Muscle of leg (tissue), 3 donors: ENCODE measurements at regions not wholly inside any gene's neighbourhood (a gene's known extent, or its start where the extent isn't known, plus 50 kb on each side); places are given as distances from the start of the nearest gene placed in this dataset.

Experiments used
- DNase-seq: peaks from one replicate; pipeline ENCODE4 v3.0.0; 2013
- H3K27ac ChIP-seq: one replicate; pipeline ENCODE4 v1.5.1; 2013; ENCODE audit warnings: mild to moderate bottlenecking, low read length, control low read depth
- H3K27me3 ChIP-seq: one replicate; pipeline ENCODE4 v1.6.1; 2013; ENCODE audit warnings: low read length; ENCODE audit not compliant: control insufficient read depth, insufficient read depth
- H3K36me3 ChIP-seq: one replicate; pipeline ENCODE4 v1.6.1; 2013; ENCODE audit warnings: low read length; ENCODE audit not compliant: control insufficient read depth, insufficient read depth
- H3K4me1 ChIP-seq: one replicate; pipeline ENCODE4 v1.6.1; 2013; ENCODE audit warnings: low read length; ENCODE audit not compliant: control insufficient read depth, insufficient read depth
- H3K4me3 ChIP-seq: one replicate; pipeline ENCODE4 v1.5.1; 2013; ENCODE audit warnings: low read length, control low read depth
- H3K9me3 ChIP-seq: replicated peaks from 2 replicates; pipeline ENCODE4 v1.6.1; 2013; ENCODE audit warnings: low read depth, low read length; ENCODE audit not compliant: control insufficient read depth
- WGBS: methylation state at CpG from one replicate; pipeline ENCODE4 v1.1.5; 2013; ENCODE audit warnings: missing lambda C conversion rate; ENCODE audit not compliant: insufficient coverage; 5-methylcytosine and 5-hydroxymethylcytosine counted together

DNA sequence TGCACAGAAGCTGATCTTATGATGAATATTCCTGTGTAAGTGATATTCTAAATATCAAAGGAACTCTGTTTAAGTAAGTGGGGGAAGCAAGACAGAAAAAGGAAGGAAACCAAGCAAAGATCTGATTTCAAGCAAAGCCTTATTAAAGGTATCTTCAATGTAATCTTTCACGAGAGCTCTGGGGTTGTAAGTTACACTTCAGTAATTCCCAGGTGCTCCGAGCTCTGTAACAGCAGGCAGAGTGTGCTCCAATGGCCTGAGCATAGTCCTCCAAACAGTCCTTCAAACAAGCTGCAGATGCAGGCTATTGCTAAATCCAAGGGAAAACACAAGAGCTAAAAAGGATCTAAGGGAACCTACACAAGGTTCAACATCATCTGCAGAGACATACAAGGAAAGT, 949.7 kb upstream of the TMPRSS15 start:
- DNase-seq: no peak
- Histone ChIP-seq H3K9me3 (no peaks in the 10 kb centered on the region), H3K36me3 (no peaks in the 10 kb centered on the region), H3K4me1 (no peaks in the 10 kb centered on the region), H3K27me3 (no peaks in the 10 kb centered on the region), H3K4me3 (no peak overlapping the region), H3K27ac (no peak overlapping the region)
- 39% methylated on average over 2 of the region's 2 CpGs for WGBS

- Histone ChIP-seq H3K4me1 (no peaks in the 10 kb centered on the region), H3K27me3 (no peaks in the 10 kb centered on the region), H3K36me3 (no peaks in the 10 kb centered on the region), H3K9me3 (no peaks in the 10 kb centered on the region), H3K4me3 (no peak overlapping the region), H3K27ac (no peak overlapping the region)
- WGBS: no CpG with 5 or more reads among the region's 1 CpG
- DNase-seq: no peak
These were observed 965.4 kb upstream of the TMPRSS15 start for GRCh38 chr21:19368944-19369343.

- H3K9me3 ChIP-seq: no peaks in the 10 kb centered on the region
- no peak overlapping the region for H3K27ac ChIP-seq
- H3K27me3 ChIP-seq: no peaks in the 10 kb centered on the region
- no peak for DNase-seq
- H3K4me1 ChIP-seq: no peaks in the 10 kb centered on the region
- WGBS: 83% methylated on average over 1 of the region's 4 CpGs
- H3K4me3 ChIP-seq: no peak overlapping the region
- H3K36me3 ChIP-seq: no peaks in the 10 kb centered on the region
These were observed 988.8 kb upstream of the TMPRSS15 start for GRCh38 chr21:19392390-19392789.

- Histone ChIP-seq H3K4me1 (no peaks in the 10 kb centered on the region), H3K4me3 (no peak overlapping the region), H3K36me3 (no peaks in the 10 kb centered on the region), H3K27me3 (no peaks in the 10 kb centered on the region), H3K27ac (no peak overlapping the region), H3K9me3 (no peaks in the 10 kb centered on the region)
- no CpG with 5 or more reads among the region's 5 CpGs for WGBS
- DNase-seq: no peak
These were observed 996.7 kb upstream of the TMPRSS15 start for GRCh38 chr21:19400223-19400770.

- no peak for DNase-seq
- Histone ChIP-seq H3K27ac (no peak overlapping the region), H3K36me3 (no peaks in the 10 kb centered on the region)
These were observed 999.3 kb upstream of the TMPRSS15 start for GRCh38 chr21:19402870-19403269.

DNA sequence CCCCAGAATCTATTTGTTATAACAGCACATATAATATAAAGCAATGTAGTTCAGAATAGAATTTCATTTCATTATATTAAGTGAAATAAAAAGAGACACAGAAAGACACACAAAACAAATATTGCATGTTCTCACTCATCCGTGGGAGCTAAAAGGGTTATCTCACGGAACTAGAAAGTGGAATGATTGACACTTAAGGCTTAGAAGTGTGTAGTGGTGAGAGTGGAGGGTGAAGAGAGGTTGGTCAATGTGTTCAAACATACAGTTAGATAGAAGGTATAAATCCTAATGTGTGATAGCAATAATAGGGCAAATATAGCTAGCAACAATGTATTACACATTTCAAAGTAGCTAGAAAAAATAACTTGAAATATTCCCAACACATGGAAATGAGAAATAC, 1001.7 kb upstream of the TMPRSS15 start:
- no peaks in the 10 kb centered on the region for H3K27me3 ChIP-seq
- WGBS: 92% methylated on average over 2 of the region's 2 CpGs
- H3K27ac ChIP-seq: no peak overlapping the region
- no peaks in the 10 kb centered on the region for H3K9me3 ChIP-seq
- no peaks in the 10 kb centered on the region for H3K36me3 ChIP-seq
- no peak overlapping the region for H3K4me3 ChIP-seq
- DNase-seq: no peak
- no peaks in the 10 kb centered on the region for H3K4me1 ChIP-seq

More at GRCh38 chr21:19402870-19403269, 999.3 kb upstream of the TMPRSS15 start:
- no peaks in the 10 kb centered on the region for H3K4me1 ChIP-seq
- no peak overlapping the region for H3K4me3 ChIP-seq
- no peaks in the 10 kb centered on the region for H3K9me3 ChIP-seq
- H3K27me3 ChIP-seq: no peaks in the 10 kb centered on the region

DNA sequence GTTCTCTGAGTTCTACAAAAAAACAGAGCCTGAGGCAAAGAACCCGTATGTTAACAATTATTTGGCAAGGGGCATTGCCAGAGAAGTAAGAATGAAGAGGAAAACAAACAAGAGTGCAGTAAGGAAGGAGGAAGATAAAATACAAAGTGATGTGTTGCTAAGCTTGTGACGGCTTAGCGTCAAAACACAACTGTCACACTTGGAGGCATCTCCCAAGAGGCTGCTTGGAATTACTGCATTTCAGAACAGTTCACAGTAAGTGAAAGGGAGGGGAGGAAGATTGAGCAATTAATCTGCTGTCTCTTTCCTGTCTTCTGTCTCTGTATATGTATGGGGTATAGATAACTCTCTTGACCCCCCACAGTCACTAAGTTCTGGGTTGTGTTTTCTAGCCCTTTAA, 1017.0 kb upstream of the TMPRSS15 start:
- no peak overlapping the region for H3K27ac ChIP-seq
- H3K9me3 ChIP-seq: peaks cover 2% of the 10 kb centered on the region
- DNase-seq: peak; percentile 8
- no peaks in the 10 kb centered on the region for H3K4me1 ChIP-seq
- WGBS: 60% methylated on average over 3 of the region's 3 CpGs
- no peaks in the 10 kb centered on the region for H3K36me3 ChIP-seq
- H3K4me3 ChIP-seq: no peak overlapping the region
- no peaks in the 10 kb centered on the region for H3K27me3 ChIP-seq

GRCh38 chr21:19433623-19434022, 1030.0 kb upstream of the TMPRSS15 start:
- no peaks in the 10 kb centered on the region for H3K9me3 ChIP-seq
- H3K27ac ChIP-seq: no peak overlapping the region
- no peaks in the 10 kb centered on the region for H3K36me3 ChIP-seq
- WGBS: no CpG with 5 or more reads among the region's 4 CpGs
- no peak for DNase-seq
- H3K27me3 ChIP-seq: no peaks in the 10 kb centered on the region
- H3K4me1 ChIP-seq: no peaks in the 10 kb centered on the region
- H3K4me3 ChIP-seq: no peak overlapping the region

DNA sequence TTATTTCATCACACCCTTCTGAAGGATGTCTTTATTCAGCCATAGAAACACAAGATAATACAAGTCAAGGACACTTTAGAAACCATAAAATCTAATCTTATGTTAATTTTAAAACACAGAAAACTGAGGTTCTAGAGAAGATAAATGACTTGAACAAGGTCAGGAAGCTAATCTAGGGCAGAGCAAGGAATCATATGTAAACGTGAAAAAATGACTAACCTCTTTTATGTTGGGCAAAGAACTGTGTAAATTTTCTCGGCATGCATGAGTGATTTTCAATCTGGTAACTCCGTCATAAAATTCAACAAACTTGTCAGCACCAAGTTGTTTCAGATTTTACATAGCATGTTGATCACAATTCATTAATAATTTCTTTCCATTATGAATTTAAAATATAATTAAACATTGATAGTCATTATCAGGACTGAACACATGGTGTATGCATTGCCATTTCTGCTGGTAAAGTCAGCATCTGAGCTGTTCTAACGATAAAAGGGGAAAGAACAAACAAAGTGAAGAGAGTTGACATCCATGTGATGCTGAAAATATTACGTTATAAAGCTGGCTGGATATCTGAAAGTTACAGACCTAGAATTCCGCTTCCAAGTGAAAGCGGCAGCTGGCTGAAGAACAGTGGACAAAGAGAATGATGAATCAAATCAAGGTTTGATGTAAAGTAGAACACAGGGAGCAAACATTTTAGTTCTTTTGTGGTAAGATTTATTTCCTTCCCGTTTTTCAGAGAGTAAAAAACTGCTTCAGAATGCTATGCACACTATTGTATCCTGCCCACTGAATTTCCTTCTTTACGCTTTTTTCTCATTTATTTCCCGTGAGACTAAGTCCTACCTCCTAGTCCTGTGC, 1037.4 kb upstream of the TMPRSS15 start:
- DNase-seq: peak; percentile 17
- 32% methylated on average over 4 of the region's 10 CpGs for WGBS
- H3K36me3 ChIP-seq: no peaks in the 10 kb centered on the region

DNA sequence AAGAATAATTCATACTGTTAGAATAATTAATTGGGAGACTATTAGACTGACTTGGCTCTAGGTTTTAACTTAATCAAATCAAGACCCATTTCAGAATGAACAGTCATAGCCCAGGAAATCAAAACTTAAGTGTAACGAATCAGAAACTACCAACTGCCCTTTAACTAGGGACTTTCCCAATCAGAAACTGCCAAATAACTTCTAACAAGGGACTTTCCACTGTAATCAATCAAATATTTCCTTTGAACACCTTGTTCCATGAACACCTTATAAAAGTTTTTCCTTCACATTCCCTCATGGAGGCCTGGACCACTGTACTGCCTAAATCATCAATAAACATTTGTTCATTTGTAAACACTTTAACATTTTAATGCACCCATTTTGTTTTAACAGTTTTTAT, 1054.7 kb upstream of the TMPRSS15 start:
- DNase-seq: no peak
- WGBS: 60% methylated on average over 1 of the region's 1 CpG
- H3K27ac ChIP-seq: no peak overlapping the region
- no peaks in the 10 kb centered on the region for H3K4me1 ChIP-seq
- H3K9me3 ChIP-seq: no peaks in the 10 kb centered on the region
- no peaks in the 10 kb centered on the region for H3K27me3 ChIP-seq
- no peak overlapping the region for H3K4me3 ChIP-seq
- H3K36me3 ChIP-seq: no peaks in the 10 kb centered on the region

More for the DNA sequence above, 1037.4 kb upstream of the TMPRSS15 start:
- Histone ChIP-seq H3K27me3 (no peaks in the 10 kb centered on the region), H3K4me3 (no peak overlapping the region), H3K4me1 (no peaks in the 10 kb centered on the region), H3K9me3 (no peaks in the 10 kb centered on the region), H3K27ac (no peak overlapping the region)
